ENCODE measurements at regions not wholly inside any gene's neighbourhood (a gene's known extent, or its start where the extent isn't known, plus 50 kb on each side); places are given as distances from the start of the nearest gene placed in this dataset.

DNA sequence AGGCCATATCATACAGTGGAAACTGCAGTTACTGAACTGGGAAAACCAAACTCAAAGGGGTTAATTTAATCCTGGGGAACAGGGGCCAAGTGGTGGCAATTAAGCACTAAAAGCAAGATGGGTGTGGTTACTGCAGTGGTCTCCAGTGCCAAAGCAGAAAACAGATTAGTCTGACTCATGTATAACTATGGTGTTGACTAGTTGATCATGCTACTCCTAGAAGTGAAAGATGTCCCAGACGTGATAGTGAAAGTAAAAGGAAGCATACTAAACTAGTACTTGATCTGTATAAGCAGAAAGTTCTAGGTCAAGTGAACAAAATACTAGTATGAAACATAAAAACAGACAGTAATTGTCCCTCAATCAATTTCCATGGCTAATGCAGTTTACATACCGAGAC, 360.0 kb upstream of the SLITRK5 start:
- no peaks in the 10 kb centered on the region for H3K36me3 ChIP-seq (ENCODE audit: control insufficient read depth, insufficient read depth, low read length)
- no peaks in the 10 kb centered on the region for H3K27me3 ChIP-seq (ENCODE audit: control insufficient read depth, insufficient read depth, low read length)
- no peak for TF ChIP-seq REST (IDR thresholded peaks at IDR 0.05; ENCODE audit: insufficient read depth in 1 of 2, low read depth in 2 of 2, low read length in 1 of 2)
- TF ChIP-seq POLR2AphosphoS5 (IDR thresholded peaks at IDR 0.05; ENCODE audit: low read depth, low read length): no peak
- TF ChIP-seq, protein P1, sequence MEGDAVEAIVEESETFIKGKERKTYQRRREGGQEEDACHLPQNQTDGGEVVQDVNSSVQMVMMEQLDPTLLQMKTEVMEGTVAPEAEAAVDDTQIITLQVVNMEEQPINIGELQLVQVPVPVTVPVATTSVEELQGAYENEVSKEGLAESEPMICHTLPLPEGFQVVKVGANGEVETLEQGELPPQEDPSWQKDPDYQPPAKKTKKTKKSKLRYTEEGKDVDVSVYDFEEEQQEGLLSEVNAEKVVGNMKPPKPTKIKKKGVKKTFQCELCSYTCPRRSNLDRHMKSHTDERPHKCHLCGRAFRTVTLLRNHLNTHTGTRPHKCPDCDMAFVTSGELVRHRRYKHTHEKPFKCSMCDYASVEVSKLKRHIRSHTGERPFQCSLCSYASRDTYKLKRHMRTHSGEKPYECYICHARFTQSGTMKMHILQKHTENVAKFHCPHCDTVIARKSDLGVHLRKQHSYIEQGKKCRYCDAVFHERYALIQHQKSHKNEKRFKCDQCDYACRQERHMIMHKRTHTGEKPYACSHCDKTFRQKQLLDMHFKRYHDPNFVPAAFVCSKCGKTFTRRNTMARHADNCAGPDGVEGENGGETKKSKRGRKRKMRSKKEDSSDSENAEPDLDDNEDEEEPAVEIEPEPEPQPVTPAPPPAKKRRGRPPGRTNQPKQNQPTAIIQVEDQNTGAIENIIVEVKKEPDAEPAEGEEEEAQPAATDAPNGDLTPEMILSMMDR (IDR thresholded peaks at IDR 0.05): no peak
- TF ChIP-seq SIN3A (IDR thresholded peaks at IDR 0.05; ENCODE audit: borderline replicate concordance, insufficient read depth, low read depth, low read length): no peak
- no peak for DNase-seq (ENCODE audit: low read depth, low spot score)
- no peak overlapping the region for H3K4me3 ChIP-seq (ENCODE audit: low read depth in 2 of 2, low read length in 2 of 2)
- no peak for ATAC-seq
- no TSS peak for BruUV-seq (replicated peaks)
- H3K9me3 ChIP-seq (ENCODE audit: control insufficient read depth, insufficient read depth, low read depth, low read length): no peaks in the 10 kb centered on the region
- no peak overlapping the region for H3K27ac ChIP-seq (ENCODE audit: low read length)
- POLR2A ChIA-PET: no interaction called here
- no peaks in the 10 kb centered on the region for H3K4me1 ChIP-seq (ENCODE audit: control insufficient read depth, insufficient read depth, low read length)
- intact Hi-C loops (cut with micrococcal nuclease; ENCODE audit: unreplicated experiment): no loop called here
- CTCF ChIA-PET: no interaction called here
- in situ Hi-C loops (cut with HindIII; ENCODE audit: low pct_unique_long_range_greater_than_20kb, low sequenced_read_pairs): no loop called here

GRCh38 chr13:87314822-87315221, 356.3 kb upstream of the SLITRK5 start:
- no peaks in the 10 kb centered on the region for H3K27me3 ChIP-seq (ENCODE audit: control insufficient read depth, insufficient read depth, low read length)
- no peak for DNase-seq (ENCODE audit: low read depth, low spot score)
- H3K9me3 ChIP-seq (ENCODE audit: control insufficient read depth, insufficient read depth, low read depth, low read length): no peaks in the 10 kb centered on the region
- no peak for TF ChIP-seq REST (IDR thresholded peaks at IDR 0.05; ENCODE audit: insufficient read depth in 1 of 2, low read depth in 2 of 2, low read length in 1 of 2)
- no peak for TF ChIP-seq POLR2AphosphoS5 (IDR thresholded peaks at IDR 0.05; ENCODE audit: low read depth, low read length)
- no peak for TF ChIP-seq TCF7L2 (IDR thresholded peaks at IDR 0.05; ENCODE audit: low read depth, low read length)
- no peak for TF ChIP-seq SIN3A (IDR thresholded peaks at IDR 0.05; ENCODE audit: borderline replicate concordance, insufficient read depth, low read depth, low read length)
- TF ChIP-seq, protein P1 (IDR thresholded peaks at IDR 0.05): no peak
- no peak for ATAC-seq
- intact Hi-C loops (cut with micrococcal nuclease; ENCODE audit: unreplicated experiment) (no loop called here), in situ Hi-C loops (cut with HindIII; ENCODE audit: low pct_unique_long_range_greater_than_20kb, low sequenced_read_pairs) (no loop called here)
- H3K4me1 ChIP-seq (ENCODE audit: control insufficient read depth, insufficient read depth, low read length): no peaks in the 10 kb centered on the region
- ChIA-PET POLR2A (no interaction called here), CTCF (no interaction called here)
- no peak overlapping the region for H3K27ac ChIP-seq (ENCODE audit: low read length)
- no peaks in the 10 kb centered on the region for H3K36me3 ChIP-seq (ENCODE audit: control insufficient read depth, insufficient read depth, low read length)
- H3K4me3 ChIP-seq (ENCODE audit: low read depth in 2 of 2, low read length in 2 of 2): no peak overlapping the region
- BruUV-seq (replicated peaks): no TSS peak
